NCI-H1092 treated with DMSO at 0.1 percent for 48 hours (cell line): ENCODE measurements at regions not wholly inside any gene's neighbourhood (a gene's known extent, or its start where the extent isn't known, plus 50 kb on each side); places are given as distances from the start of the nearest gene placed in this dataset.

Experiments used
- DNase-seq: peaks from one replicate; lab custom pipeline; 2025; lab: John Stamatoyannopoulos, UW

DNA sequence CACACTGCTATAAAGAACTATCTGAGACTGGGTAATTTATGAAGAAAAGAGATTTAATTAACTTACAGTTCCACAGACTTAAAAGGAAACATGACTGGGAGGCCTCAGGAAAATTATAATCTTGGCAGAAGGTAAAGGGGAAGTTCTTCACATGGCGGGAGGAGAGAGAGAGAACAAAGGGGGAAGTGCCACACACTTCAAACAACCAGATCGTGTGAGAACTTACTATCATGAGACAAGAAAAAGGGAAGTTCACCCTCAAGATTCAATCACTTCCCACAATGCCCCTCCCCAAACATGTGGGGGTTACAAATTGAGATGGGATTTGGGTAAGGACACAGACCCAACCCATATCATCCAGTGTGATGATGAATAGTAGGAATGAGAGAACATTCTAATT, 366.5 kb downstream of the LRFN5 start:
- no peak for DNase-seq

DNA sequence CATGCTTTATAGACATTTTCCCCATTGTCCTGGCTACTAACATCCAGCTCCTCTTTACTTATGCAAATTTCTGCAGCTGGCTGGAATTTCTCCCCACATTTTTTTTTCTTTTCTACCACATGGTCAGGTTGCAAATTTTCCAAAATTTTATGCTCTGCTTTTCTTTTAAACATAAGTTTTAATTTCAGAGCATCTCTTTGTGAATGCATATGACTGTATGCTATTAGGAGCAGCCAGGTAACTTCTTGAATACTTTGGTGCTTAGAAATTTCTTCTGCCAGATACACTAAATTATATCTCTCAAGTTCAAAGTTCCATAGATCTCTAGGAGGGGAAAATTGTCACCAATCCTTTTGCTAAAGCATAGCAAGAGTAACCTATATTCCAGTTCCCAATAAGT, 365.9 kb downstream of the LRFN5 start:
- DNase-seq, result no peak

DNA sequence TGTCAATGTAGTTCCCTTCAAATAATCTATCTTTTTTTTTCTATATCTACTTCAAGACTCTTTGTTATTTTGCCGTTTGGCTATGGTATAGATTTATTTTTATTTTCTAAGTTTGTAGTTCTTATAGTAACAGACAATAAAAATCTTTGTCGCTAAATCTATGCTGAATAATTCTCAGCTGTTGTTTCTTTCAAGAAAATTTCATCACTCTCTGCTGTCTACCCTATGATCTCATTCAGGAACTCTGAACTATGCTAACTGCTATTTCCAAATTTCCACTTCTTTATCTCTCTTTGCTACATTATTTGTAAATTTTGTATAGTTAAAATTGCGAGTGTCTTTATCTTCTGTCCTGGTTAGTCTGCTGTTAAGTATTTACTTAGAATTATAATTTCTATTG, 353.6 kb downstream of the LRFN5 start:
- DNase-seq, result no peak

DNA sequence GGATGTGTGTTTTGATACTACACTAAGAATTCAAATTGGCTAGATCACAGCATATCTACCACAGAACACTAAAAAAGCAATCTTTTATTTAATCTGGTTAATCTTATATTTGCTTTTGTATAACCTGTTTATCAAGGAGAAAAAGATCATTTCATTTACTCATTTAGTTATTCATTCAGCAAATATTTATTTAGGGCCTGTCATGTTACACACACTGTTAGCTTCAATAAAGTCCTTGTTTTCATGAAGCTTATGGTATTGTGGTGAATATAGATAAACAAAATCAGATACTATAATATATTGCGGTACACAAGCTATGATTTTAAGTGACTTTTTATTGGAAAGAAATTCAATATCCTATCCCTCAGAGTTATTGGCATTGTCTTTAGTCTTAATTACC, 350.8 kb downstream of the LRFN5 start:
- DNase-seq, result no peak
